DND-41 (cell line): ENCODE measurements at regions not wholly inside any gene's neighbourhood (a gene's known extent, or its start where the extent isn't known, plus 50 kb on each side); places are given as distances from the start of the nearest gene placed in this dataset.

Experiments
- EZH2 ChIP-seq: IDR thresholded peaks from 3 replicates; pipeline ENCODE4 v1.6.1; 2012; ENCODE audit warnings: borderline replicate concordance, low read depth, mild to moderate bottlenecking, moderate library complexity, low read length, inconsistent platforms; ENCODE audit not compliant: severe bottlenecking
- TF ChIP-seq, protein P1 (sequence below): IDR thresholded peaks from 2 replicates; pipeline ENCODE4 v1.5.1; 2012; ENCODE audit warnings: borderline replicate concordance, low read length, moderate library complexity, mild to moderate bottlenecking; ENCODE audit not compliant: poor library complexity, severe bottlenecking; ENCODE audit errors: extremely low read depth

DNA sequence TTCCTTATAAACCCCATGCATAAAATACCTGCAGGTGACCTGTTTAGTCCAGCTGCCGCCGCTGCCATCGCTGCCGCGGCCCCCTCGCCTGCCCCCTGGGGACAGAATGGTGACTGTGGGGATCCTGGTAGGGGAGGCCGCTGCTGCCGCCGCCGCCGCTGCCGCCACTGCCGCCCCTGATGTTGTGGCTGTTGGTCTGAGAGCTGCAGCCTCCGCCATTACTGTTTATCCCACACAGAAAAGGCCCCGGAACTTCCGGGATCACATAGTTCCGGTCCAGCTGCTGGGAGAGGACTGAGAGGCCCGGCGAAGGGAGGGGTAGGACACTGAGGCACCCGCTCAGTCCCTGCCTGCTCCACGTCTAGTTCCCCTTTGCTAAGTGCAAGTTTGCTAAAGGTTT lies 244.9 kb downstream of the C12orf50 start:
- TF ChIP-seq, protein P1, sequence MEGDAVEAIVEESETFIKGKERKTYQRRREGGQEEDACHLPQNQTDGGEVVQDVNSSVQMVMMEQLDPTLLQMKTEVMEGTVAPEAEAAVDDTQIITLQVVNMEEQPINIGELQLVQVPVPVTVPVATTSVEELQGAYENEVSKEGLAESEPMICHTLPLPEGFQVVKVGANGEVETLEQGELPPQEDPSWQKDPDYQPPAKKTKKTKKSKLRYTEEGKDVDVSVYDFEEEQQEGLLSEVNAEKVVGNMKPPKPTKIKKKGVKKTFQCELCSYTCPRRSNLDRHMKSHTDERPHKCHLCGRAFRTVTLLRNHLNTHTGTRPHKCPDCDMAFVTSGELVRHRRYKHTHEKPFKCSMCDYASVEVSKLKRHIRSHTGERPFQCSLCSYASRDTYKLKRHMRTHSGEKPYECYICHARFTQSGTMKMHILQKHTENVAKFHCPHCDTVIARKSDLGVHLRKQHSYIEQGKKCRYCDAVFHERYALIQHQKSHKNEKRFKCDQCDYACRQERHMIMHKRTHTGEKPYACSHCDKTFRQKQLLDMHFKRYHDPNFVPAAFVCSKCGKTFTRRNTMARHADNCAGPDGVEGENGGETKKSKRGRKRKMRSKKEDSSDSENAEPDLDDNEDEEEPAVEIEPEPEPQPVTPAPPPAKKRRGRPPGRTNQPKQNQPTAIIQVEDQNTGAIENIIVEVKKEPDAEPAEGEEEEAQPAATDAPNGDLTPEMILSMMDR, result no peak
- no peak for TF ChIP-seq EZH2
